OCI-LY3 (cell line): ENCODE measurements at regions not wholly inside any gene's neighbourhood (a gene's known extent, or its start where the extent isn't known, plus 50 kb on each side); places are given as distances from the start of the nearest gene placed in this dataset.

Source experiments
- EZH2phosphoT487 ChIP-seq: fragments of 200-600 bp; shearing (Covaris generic); IDR thresholded peaks from 2 replicates; pipeline ENCODE4 v1.6.1; 2018; ENCODE audit warnings: antibody characterized with exemption, mixed run types, low read depth
- TF ChIP-seq, protein P1 (sequence below): fragments of 200-600, 300-600 bp; sonication (generic); IDR thresholded peaks from 2 replicates; pipeline ENCODE4 v1.5.1; 2014; ENCODE audit warnings: antibody characterized with exemption, low read length, low read depth

- TF ChIP-seq, protein P1, sequence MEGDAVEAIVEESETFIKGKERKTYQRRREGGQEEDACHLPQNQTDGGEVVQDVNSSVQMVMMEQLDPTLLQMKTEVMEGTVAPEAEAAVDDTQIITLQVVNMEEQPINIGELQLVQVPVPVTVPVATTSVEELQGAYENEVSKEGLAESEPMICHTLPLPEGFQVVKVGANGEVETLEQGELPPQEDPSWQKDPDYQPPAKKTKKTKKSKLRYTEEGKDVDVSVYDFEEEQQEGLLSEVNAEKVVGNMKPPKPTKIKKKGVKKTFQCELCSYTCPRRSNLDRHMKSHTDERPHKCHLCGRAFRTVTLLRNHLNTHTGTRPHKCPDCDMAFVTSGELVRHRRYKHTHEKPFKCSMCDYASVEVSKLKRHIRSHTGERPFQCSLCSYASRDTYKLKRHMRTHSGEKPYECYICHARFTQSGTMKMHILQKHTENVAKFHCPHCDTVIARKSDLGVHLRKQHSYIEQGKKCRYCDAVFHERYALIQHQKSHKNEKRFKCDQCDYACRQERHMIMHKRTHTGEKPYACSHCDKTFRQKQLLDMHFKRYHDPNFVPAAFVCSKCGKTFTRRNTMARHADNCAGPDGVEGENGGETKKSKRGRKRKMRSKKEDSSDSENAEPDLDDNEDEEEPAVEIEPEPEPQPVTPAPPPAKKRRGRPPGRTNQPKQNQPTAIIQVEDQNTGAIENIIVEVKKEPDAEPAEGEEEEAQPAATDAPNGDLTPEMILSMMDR, result no peak
- TF ChIP-seq EZH2phosphoT487, result no peak
These were observed 97.6 kb upstream of the MAPRE2 start for GRCh38 chr18:34943587-34943986.
